MM.1S (cell line): ENCODE measurements at regions not wholly inside any gene's neighbourhood (a gene's known extent, or its start where the extent isn't known, plus 50 kb on each side); places are given as distances from the start of the nearest gene placed in this dataset.

Source experiments
- EZH2 ChIP-seq: fragments of 300-600 bp; sonication (generic); optimal IDR thresholded peaks from 2 replicates; pipeline ENCODE3; 2017; ENCODE audit warnings: low read depth, mild to moderate bottlenecking, antibody characterized with exemption, low read length, mixed read lengths
- TF ChIP-seq, protein P1 (sequence below): fragments of 300-600 bp; sonication (generic); IDR thresholded peaks from 2 replicates; pipeline ENCODE4 v1.5.1; 2016; ENCODE audit warnings: antibody characterized with exemption, low read length, mixed read lengths

- no peak for TF ChIP-seq EZH2
- TF ChIP-seq, protein P1, sequence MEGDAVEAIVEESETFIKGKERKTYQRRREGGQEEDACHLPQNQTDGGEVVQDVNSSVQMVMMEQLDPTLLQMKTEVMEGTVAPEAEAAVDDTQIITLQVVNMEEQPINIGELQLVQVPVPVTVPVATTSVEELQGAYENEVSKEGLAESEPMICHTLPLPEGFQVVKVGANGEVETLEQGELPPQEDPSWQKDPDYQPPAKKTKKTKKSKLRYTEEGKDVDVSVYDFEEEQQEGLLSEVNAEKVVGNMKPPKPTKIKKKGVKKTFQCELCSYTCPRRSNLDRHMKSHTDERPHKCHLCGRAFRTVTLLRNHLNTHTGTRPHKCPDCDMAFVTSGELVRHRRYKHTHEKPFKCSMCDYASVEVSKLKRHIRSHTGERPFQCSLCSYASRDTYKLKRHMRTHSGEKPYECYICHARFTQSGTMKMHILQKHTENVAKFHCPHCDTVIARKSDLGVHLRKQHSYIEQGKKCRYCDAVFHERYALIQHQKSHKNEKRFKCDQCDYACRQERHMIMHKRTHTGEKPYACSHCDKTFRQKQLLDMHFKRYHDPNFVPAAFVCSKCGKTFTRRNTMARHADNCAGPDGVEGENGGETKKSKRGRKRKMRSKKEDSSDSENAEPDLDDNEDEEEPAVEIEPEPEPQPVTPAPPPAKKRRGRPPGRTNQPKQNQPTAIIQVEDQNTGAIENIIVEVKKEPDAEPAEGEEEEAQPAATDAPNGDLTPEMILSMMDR: no peak
These were observed 848.4 kb upstream of the COX7C start for GRCh38 chr5:85769347-85769746.
